B cell (primary cell): ENCODE measurements at regions not wholly inside any gene's neighbourhood (a gene's known extent, or its start where the extent isn't known, plus 50 kb on each side); places are given as distances from the start of the nearest gene placed in this dataset.

Source experiments
- EZH2 ChIP-seq: IDR thresholded peaks from 2 replicates; pipeline ENCODE4 v1.6.1; 2012; ENCODE audit warnings: borderline replicate concordance, low read depth, mild to moderate bottlenecking, moderate library complexity, low read length; ENCODE audit not compliant: insufficient read depth, poor library complexity, severe bottlenecking
- TF ChIP-seq, protein P1 (sequence below): fragments of 200-600 bp; IDR thresholded peaks from one replicate; pipeline ENCODE4 v1.8.0; 2022; ENCODE audit warnings: antibody characterized with exemption, mild to moderate bottlenecking

DNA sequence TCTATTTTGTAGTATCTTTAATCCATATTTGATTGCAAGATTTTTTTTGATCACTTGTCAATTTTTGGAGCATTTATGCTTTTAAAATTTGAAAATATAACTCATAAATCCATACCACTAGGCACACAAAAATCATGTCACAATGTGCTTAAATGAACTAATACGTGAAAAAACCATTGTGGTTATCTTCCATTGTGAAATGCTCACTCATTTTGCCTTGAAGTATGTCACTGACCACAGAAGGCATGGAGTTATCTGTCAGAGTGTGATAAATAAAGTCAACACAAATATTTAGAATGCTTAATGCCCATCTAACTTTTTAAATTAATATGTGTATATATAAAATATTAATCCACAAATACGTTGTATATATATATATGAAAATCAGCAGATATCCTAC, 347.2 kb downstream of the PTPRC start:
- TF ChIP-seq, protein P1, sequence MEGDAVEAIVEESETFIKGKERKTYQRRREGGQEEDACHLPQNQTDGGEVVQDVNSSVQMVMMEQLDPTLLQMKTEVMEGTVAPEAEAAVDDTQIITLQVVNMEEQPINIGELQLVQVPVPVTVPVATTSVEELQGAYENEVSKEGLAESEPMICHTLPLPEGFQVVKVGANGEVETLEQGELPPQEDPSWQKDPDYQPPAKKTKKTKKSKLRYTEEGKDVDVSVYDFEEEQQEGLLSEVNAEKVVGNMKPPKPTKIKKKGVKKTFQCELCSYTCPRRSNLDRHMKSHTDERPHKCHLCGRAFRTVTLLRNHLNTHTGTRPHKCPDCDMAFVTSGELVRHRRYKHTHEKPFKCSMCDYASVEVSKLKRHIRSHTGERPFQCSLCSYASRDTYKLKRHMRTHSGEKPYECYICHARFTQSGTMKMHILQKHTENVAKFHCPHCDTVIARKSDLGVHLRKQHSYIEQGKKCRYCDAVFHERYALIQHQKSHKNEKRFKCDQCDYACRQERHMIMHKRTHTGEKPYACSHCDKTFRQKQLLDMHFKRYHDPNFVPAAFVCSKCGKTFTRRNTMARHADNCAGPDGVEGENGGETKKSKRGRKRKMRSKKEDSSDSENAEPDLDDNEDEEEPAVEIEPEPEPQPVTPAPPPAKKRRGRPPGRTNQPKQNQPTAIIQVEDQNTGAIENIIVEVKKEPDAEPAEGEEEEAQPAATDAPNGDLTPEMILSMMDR, result no peak
- no peak for TF ChIP-seq EZH2
